ENCODE measurements at regions not wholly inside any gene's neighbourhood (a gene's known extent, or its start where the extent isn't known, plus 50 kb on each side); places are given as distances from the start of the nearest gene placed in this dataset.

GRCh38 chr12:88417531-88417930, 162.7 kb downstream of the KITLG start:
- H3K4me3 Mint-ChIP-seq (ENCODE audit: unreplicated experiment) = no peak overlapping the region
- no peaks in the 10 kb centered on the region for H3K27me3 Mint-ChIP-seq (ENCODE audit: low read depth)
- no peak for TF ChIP-seq CTCF (IDR thresholded peaks at IDR 0.05)
- H3K36me3 Mint-ChIP-seq (ENCODE audit: low read depth) = no peaks in the 10 kb centered on the region
- H3K27ac Mint-ChIP-seq (ENCODE audit: unreplicated experiment) = no peak overlapping the region
- DNase-seq (ENCODE audit: low spot score) = no peak
- H3K4me1 Mint-ChIP-seq (ENCODE audit: low read depth) = no peaks in the 10 kb centered on the region
- no peaks in the 10 kb centered on the region for H3K9me3 Mint-ChIP-seq (ENCODE audit: low read depth)

GRCh38 chr12:88418856-88419497, 161.3 kb downstream of the KITLG start:
- no peak overlapping the region for H3K27ac Mint-ChIP-seq (ENCODE audit: unreplicated experiment)
- no peak for DNase-seq (ENCODE audit: low spot score)
- H3K4me1 Mint-ChIP-seq (ENCODE audit: low read depth) = no peaks in the 10 kb centered on the region

GRCh38 chr12:88419794-88420193, 160.5 kb downstream of the KITLG start:
- Mint-ChIP-seq H3K4me1 (ENCODE audit: low read depth) (no peaks in the 10 kb centered on the region), H3K9me3 (ENCODE audit: low read depth) (no peaks in the 10 kb centered on the region), H3K4me3 (ENCODE audit: unreplicated experiment) (no peak overlapping the region), H3K27me3 (ENCODE audit: low read depth) (no peaks in the 10 kb centered on the region), H3K27ac (ENCODE audit: unreplicated experiment) (no peak overlapping the region), H3K36me3 (ENCODE audit: low read depth) (no peaks in the 10 kb centered on the region)
- no peak for TF ChIP-seq CTCF (IDR thresholded peaks at IDR 0.05)
- DNase-seq (ENCODE audit: low spot score) = no peak

More at GRCh38 chr12:88418856-88419497, 161.3 kb downstream of the KITLG start:
- Mint-ChIP-seq H3K36me3 (ENCODE audit: low read depth) (no peaks in the 10 kb centered on the region), H3K27me3 (ENCODE audit: low read depth) (no peaks in the 10 kb centered on the region), H3K9me3 (ENCODE audit: low read depth) (no peaks in the 10 kb centered on the region), H3K4me3 (ENCODE audit: unreplicated experiment) (no peak overlapping the region)
- no peak for TF ChIP-seq CTCF (IDR thresholded peaks at IDR 0.05)

- Mint-ChIP-seq H3K4me1 (ENCODE audit: low read depth) (no peaks in the 10 kb centered on the region), H3K27ac (ENCODE audit: unreplicated experiment) (no peak overlapping the region), H3K36me3 (ENCODE audit: low read depth) (no peaks in the 10 kb centered on the region), H3K27me3 (ENCODE audit: low read depth) (no peaks in the 10 kb centered on the region), H3K4me3 (ENCODE audit: unreplicated experiment) (no peak overlapping the region), H3K9me3 (ENCODE audit: low read depth) (no peaks in the 10 kb centered on the region)
- no peak for TF ChIP-seq CTCF (IDR thresholded peaks at IDR 0.05)
- no peak for DNase-seq (ENCODE audit: low spot score)
These were observed 159.8 kb downstream of the KITLG start for GRCh38 chr12:88420457-88420856.

GRCh38 chr12:88424791-88425730, 155.2 kb downstream of the KITLG start:
- no peak overlapping the region for H3K4me3 Mint-ChIP-seq (ENCODE audit: unreplicated experiment)
- H3K27me3 Mint-ChIP-seq (ENCODE audit: low read depth) = no peaks in the 10 kb centered on the region
- no peak for DNase-seq (ENCODE audit: low spot score)
- H3K27ac Mint-ChIP-seq (ENCODE audit: unreplicated experiment) = no peak overlapping the region
- TF ChIP-seq CTCF (IDR thresholded peaks at IDR 0.05) = no peak
- H3K9me3 Mint-ChIP-seq (ENCODE audit: low read depth) = peaks cover 7% of the 10 kb centered on the region
- no peaks in the 10 kb centered on the region for H3K4me1 Mint-ChIP-seq (ENCODE audit: low read depth)
- no peaks in the 10 kb centered on the region for H3K36me3 Mint-ChIP-seq (ENCODE audit: low read depth)
